ENCODE measurements at regions not wholly inside any gene's neighbourhood (a gene's known extent, or its start where the extent isn't known, plus 50 kb on each side); places are given as distances from the start of the nearest gene placed in this dataset.
A peak's percentile ranks its signal among the peaks of the same experiment; 100 is the strongest.

GRCh38 chr1:38741341-38741740, 118.2 kb downstream of the RRAGC start:
- intact Hi-C loops (cut with DNase I; ENCODE audit: low total_unique reads) = no loop called here

GRCh38 chr1:38740487-38740886, 119.1 kb downstream of the RRAGC start:
- no peak for TF ChIP-seq POLR2AphosphoS5 (IDR thresholded peaks at IDR 0.05)
- TF ChIP-seq POLR2A (IDR thresholded peaks at IDR 0.05) = no peak
- TF ChIP-seq CTCF (IDR thresholded peaks at IDR 0.05 in 8 of 11, conservative IDR thresholded peaks at IDR 0.05 in 3 of 11) = no peak
- Histone ChIP-seq H3K9me3 (no peaks in the 10 kb centered on the region), H3K27ac (peak overlapping the region in 1 of 8 donors; percentile 38), H3K27me3 (replicated peaks in 1 of 7) (no peaks in the 10 kb centered on the region), H3K4me3 (no peak overlapping the region), H3K4me1 (no peaks in the 10 kb centered on the region), H3K36me3 (no peaks in the 10 kb centered on the region)
- 73 to 93% (median 86%) methylated on average over 6 of the region's 6 CpGs for WGBS, 5 donors
- intact Hi-C loops (cut with DNase I; ENCODE audit: low total_unique reads) = no loop called here
- DNase-seq = no peak

More at GRCh38 chr1:38741341-38741740, 118.2 kb downstream of the RRAGC start:
- H3K27ac ChIP-seq = peak overlapping the region in 3 of 8 donors; percentile 21 to 38 (median 22)
- DNase-seq = no peak
- H3K4me3 ChIP-seq = no peak overlapping the region
- 69 to 83% (median 80%) methylated on average over 9 of the region's 9 CpGs for WGBS, 5 donors
- H3K9me3 ChIP-seq = no peaks in the 10 kb centered on the region
- no peaks in the 10 kb centered on the region for H3K4me1 ChIP-seq
- TF ChIP-seq POLR2AphosphoS5 (IDR thresholded peaks at IDR 0.05) (peak in 1 of 3 donors; percentile 17), CTCF (IDR thresholded peaks at IDR 0.05 in 8 of 11, conservative IDR thresholded peaks at IDR 0.05 in 3 of 11) (no peak)
- no peaks in the 10 kb centered on the region for H3K27me3 ChIP-seq (replicated peaks in 1 of 7)
- H3K36me3 ChIP-seq = no peaks in the 10 kb centered on the region

DNA sequence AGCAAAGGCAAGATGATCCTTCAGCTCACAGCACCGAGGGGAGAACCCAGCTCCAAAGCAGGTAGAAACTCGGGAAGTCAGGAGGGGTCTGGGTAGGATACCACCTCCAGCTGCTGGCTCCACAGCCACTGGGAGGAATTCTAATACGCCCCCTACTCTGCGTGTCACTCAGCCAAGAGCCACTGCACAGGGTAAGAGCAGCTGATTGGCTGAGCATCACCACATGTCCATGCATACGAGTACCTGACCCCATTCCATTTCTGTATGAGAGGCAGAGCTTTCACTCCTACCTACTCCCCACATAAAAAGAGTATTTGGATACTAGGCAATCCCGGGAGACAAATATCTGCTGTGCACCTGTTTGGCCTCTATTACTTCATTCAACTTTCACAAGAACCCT, 121.4 kb downstream of the RRAGC start:
- WGBS, 5 donors = 78 to 97% (median 87%) methylated on average over 6 of the region's 6 CpGs

GRCh38 chr1:38736399-38736798, 123.2 kb downstream of the RRAGC start:
- Histone ChIP-seq H3K4me1 (no peaks in the 10 kb centered on the region), H3K27ac (no peak overlapping the region), H3K27me3 (replicated peaks in 1 of 7) (peaks cover 0 to 20% (median 0%) of the 10 kb centered on the region in 7 donors), H3K36me3 (no peaks in the 10 kb centered on the region), H3K4me3 (no peak overlapping the region), H3K9me3 (no peaks in the 10 kb centered on the region)
- WGBS, 5 donors = 92 to 100% (median 94%) methylated on average over 1 of the region's 1 CpG
- TF ChIP-seq POLR2AphosphoS5 (IDR thresholded peaks at IDR 0.05) = no peak
- no peak for TF ChIP-seq CTCF (IDR thresholded peaks at IDR 0.05 in 8 of 11, conservative IDR thresholded peaks at IDR 0.05 in 3 of 11)
- no peak for TF ChIP-seq POLR2A (IDR thresholded peaks at IDR 0.05)
- DNase-seq = no peak
- intact Hi-C loops (cut with DNase I; ENCODE audit: low total_unique reads) = no loop called here

More for the DNA sequence above, 121.4 kb downstream of the RRAGC start:
- TF ChIP-seq POLR2A (IDR thresholded peaks at IDR 0.05) (no peak), CTCF (IDR thresholded peaks at IDR 0.05 in 8 of 11, conservative IDR thresholded peaks at IDR 0.05 in 3 of 11) (no peak), POLR2AphosphoS5 (IDR thresholded peaks at IDR 0.05) (no peak)
- Histone ChIP-seq H3K27ac (no peak overlapping the region), H3K4me1 (no peaks in the 10 kb centered on the region), H3K9me3 (no peaks in the 10 kb centered on the region), H3K36me3 (no peaks in the 10 kb centered on the region), H3K4me3 (no peak overlapping the region), H3K27me3 (replicated peaks in 1 of 7) (peaks cover 0 to 12% (median 0%) of the 10 kb centered on the region in 7 donors)
- no peak for DNase-seq
- intact Hi-C loops (cut with DNase I; ENCODE audit: low total_unique reads) = no loop called here

Data from spleen (tissue), 11 donors.